ENCODE measurements at regions not wholly inside any gene's neighbourhood (a gene's known extent, or its start where the extent isn't known, plus 50 kb on each side); places are given as distances from the start of the nearest gene placed in this dataset.
"Not testable (repeated sequence)": the region's sequence is repeated elsewhere in the genome, so short reads cannot be mapped to it uniquely, and the experiment has no call there.

DNA sequence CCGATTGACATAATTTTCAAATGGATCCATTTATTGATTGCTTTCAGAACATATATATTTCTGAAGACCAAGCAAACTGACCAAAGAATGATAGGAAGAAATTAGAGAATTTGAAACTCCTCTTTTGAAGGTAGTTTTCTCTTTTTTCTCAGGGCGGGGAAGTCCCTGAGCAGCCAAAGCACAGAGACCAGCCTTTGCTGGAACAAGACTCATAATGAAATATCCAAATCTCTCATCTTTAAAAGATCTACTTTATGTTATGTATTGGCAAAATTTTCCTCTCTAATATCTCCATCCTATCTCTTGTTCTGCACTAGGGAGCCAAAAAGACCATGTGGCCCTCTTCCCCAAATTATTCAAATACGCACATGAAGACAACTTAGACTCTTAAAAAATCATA lies 379.0 kb upstream of the TCF4 start:
- DNase-seq (ENCODE audit: insufficient read length, low spot score) (no peak), FAIRE-seq (no peak)
- TF ChIP-seq PAX5 (IDR thresholded peaks at IDR 0.05; ENCODE audit: insufficient read depth, low read length, severe bottlenecking) (no peak), POLR2A (IDR thresholded peaks at IDR 0.05; ENCODE audit: low read depth, low read length) (no peak), SPI1 (IDR thresholded peaks at IDR 0.05; ENCODE audit: low read depth, low read length) (no peak), TAF1 (IDR thresholded peaks at IDR 0.05; ENCODE audit: low read depth, low read length) (no peak), POU2F2 (IDR thresholded peaks at IDR 0.05; ENCODE audit: low read depth, low read length) (no peak), POLR2AphosphoS5 (IDR thresholded peaks at IDR 0.05; ENCODE audit: low read depth, low read length) (no peak)

DNA sequence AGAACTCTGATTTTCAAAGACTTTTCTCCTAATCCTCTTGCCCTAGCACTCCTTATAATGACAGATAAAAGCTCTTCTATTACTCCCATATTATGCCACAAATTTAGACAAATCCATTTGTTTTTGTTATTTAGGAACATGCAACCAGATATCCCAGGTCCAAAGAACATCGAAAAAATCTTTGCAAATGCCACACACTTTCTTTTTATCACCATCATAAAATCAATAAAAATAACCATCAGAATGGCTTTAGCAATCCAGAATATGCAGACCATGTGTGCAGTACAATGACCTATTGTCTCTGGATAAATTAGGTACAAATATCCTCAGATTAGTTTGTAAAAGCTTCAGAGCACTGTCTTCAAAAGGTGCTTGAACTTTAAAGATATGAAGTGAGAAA lies 376.2 kb upstream of the TCF4 start:
- DNase-seq (ENCODE audit: insufficient read length, low spot score): no peak
- TF ChIP-seq POU2F2 (IDR thresholded peaks at IDR 0.05; ENCODE audit: low read depth, low read length) (no peak), POLR2A (IDR thresholded peaks at IDR 0.05; ENCODE audit: low read depth, low read length) (no peak), POLR2AphosphoS5 (IDR thresholded peaks at IDR 0.05; ENCODE audit: low read depth, low read length) (no peak), PAX5 (IDR thresholded peaks at IDR 0.05; ENCODE audit: insufficient read depth, low read length, severe bottlenecking) (no peak), TAF1 (IDR thresholded peaks at IDR 0.05; ENCODE audit: low read depth, low read length) (no peak), SPI1 (IDR thresholded peaks at IDR 0.05; ENCODE audit: low read depth, low read length) (no peak)
- FAIRE-seq: no peak

DNA sequence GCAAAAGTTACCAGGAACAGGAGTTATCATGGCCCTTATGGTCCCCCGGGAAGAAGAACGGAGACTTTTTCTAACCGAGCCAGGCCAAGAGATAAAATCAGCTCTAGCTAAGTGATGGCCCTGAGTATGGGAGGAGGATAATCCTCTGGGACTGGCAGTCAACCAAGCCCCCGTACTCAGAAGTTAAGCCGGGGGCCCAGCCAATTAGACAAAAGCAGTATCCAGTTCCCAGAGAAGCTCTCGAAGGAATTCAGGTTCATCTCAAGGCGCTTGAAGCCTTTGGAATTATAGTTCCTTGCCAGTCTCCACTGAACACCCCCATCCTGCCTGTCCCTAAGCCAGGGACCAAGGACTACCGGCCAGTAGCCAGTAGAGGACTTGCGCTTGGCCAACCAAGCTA lies 365.3 kb upstream of the TCF4 start:
- DNase-seq (ENCODE audit: insufficient read length, low spot score) (no peak), FAIRE-seq (no peak)
- TF ChIP-seq POU2F2 (IDR thresholded peaks at IDR 0.05; ENCODE audit: low read depth, low read length): no peak
- TF ChIP-seq POLR2AphosphoS5 (IDR thresholded peaks at IDR 0.05; ENCODE audit: low read depth, low read length): no peak
- no peak for TF ChIP-seq PAX5 (IDR thresholded peaks at IDR 0.05; ENCODE audit: insufficient read depth, low read length, severe bottlenecking)
- TF ChIP-seq POLR2A (IDR thresholded peaks at IDR 0.05; ENCODE audit: low read depth, low read length): no peak
- no peak for TF ChIP-seq SPI1 (IDR thresholded peaks at IDR 0.05; ENCODE audit: low read depth, low read length)
- no peak for TF ChIP-seq TAF1 (IDR thresholded peaks at IDR 0.05; ENCODE audit: low read depth, low read length)

DNA sequence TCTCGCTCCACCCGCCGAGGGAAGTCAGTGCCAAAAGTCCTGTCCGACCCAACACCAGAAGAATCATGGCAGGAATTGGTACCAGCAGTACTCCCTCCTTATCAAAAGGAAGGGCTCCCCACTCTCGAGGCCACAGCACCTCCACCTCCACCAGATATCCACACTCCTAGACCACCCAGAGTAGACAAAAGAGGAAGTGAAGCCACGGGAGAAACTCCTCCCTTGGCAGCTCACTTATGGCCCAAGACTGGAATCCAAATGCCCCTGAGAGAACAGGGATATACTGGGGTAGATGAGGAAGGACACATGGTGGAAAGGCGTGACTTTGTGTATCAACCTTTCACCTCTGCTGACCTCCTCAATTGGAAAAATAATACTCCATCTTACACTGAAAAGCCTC lies 363.7 kb upstream of the TCF4 start:
- TF ChIP-seq SPI1 (IDR thresholded peaks at IDR 0.05; ENCODE audit: low read depth, low read length): peak; percentile 36
- DNase-seq (ENCODE audit: insufficient read length, low spot score); FAIRE-seq: not testable (repeated sequence)

DNA sequence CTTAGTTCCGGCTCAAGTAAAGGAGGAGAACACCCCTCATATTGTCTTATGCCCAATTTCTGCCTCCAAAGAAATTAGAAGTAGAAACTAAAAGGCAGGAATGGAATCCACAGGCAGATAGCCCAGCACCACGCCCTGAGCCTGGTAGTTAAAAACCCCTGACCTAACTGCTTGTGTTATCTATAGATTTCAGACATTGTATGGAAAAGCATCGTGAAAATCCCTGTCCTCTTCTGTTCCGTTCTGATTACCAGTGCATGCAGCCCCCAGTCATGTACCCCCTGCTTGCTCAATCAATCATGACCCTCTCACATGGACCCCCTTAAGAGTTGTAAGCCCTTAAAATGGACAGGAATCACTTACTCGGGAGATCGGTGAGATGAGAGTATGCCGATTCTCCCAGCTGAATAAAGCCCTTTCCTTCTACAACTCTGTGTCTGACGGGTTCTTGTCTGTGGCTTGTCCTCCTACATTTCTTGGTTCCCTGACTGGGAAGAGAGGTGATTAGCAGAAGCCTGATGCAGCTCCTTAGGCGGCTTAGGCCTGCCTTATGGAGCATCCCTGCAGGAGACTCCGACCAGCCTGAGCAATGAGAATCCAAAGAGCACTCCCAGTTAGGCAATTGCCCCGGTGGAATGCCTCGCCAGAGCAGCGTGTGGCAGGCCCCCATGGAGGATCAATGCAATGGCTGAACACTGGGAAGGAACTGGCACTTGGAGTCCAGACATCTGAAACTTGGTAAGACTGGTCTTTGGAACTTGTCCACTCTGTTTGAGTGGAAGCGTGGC lies 362.6 kb upstream of the TCF4 start:
- DNase-seq (ENCODE audit: insufficient read length, low spot score) (no peak), FAIRE-seq (no peak)
- no peak for TF ChIP-seq POLR2A (IDR thresholded peaks at IDR 0.05; ENCODE audit: low read depth, low read length)
- TF ChIP-seq POLR2AphosphoS5 (IDR thresholded peaks at IDR 0.05; ENCODE audit: low read depth, low read length): no peak
- no peak for TF ChIP-seq TAF1 (IDR thresholded peaks at IDR 0.05; ENCODE audit: low read depth, low read length)
- TF ChIP-seq PAX5 (IDR thresholded peaks at IDR 0.05; ENCODE audit: insufficient read depth, low read length, severe bottlenecking): no peak
- TF ChIP-seq SPI1 (IDR thresholded peaks at IDR 0.05; ENCODE audit: low read depth, low read length): no peak

DNA sequence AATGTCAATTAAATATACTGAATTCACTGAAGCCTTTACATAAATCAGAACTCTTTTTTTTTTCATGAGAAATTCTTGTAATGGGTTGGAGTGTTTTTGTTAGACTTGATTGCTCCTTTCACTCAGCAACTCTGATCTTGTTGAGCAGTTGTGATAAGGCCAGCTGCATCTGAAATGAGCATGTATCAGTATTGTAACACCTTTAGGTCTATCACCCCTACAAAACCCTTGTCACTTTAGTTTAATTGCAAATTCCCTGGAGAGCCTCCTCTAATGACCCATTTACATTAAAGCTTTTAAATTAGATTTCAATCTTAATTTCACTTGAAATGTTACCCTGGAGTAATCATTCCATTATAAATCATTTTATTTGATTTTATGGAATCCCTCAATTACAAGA lies 346.8 kb upstream of the TCF4 start:
- no peak for FAIRE-seq
- TF ChIP-seq SPI1 (IDR thresholded peaks at IDR 0.05; ENCODE audit: low read depth, low read length) (no peak), TAF1 (IDR thresholded peaks at IDR 0.05; ENCODE audit: low read depth, low read length) (no peak), PAX5 (IDR thresholded peaks at IDR 0.05; ENCODE audit: insufficient read depth, low read length, severe bottlenecking) (no peak), POLR2AphosphoS5 (IDR thresholded peaks at IDR 0.05; ENCODE audit: low read depth, low read length) (no peak)

DNA sequence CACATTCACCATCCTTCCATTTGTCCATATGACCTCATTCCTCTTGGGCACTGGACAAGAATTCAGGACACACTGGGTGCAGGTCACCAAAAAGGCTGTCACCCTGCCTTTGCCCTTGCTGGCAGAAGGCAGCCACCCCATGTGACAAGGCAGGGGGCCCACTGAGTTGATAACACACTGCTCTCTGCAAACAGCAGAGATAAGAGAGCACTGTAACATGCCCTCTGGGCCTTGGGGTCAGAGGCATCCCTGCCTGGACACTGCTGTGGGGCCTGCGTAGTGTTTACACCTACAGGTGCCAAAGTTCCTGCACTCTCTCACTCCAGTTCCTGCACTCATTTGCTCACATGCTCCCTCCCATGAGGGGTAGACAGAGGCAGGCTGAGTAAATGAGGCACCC lies 344.7 kb upstream of the TCF4 start:
- TF ChIP-seq POLR2AphosphoS5 (IDR thresholded peaks at IDR 0.05; ENCODE audit: low read depth, low read length): no peak
- no peak for TF ChIP-seq POLR2A (IDR thresholded peaks at IDR 0.05; ENCODE audit: low read depth, low read length)
- TF ChIP-seq TAF1 (IDR thresholded peaks at IDR 0.05; ENCODE audit: low read depth, low read length): no peak
- no peak for TF ChIP-seq SPI1 (IDR thresholded peaks at IDR 0.05; ENCODE audit: low read depth, low read length)
- TF ChIP-seq PAX5 (IDR thresholded peaks at IDR 0.05; ENCODE audit: insufficient read depth, low read length, severe bottlenecking): no peak
- TF ChIP-seq POU2F2 (IDR thresholded peaks at IDR 0.05; ENCODE audit: low read depth, low read length): no peak
- DNase-seq (ENCODE audit: insufficient read length, low spot score) (no peak), FAIRE-seq (no peak)

More for the DNA sequence above, 346.8 kb upstream of the TCF4 start:
- no peak for DNase-seq (ENCODE audit: insufficient read length, low spot score)

DNA sequence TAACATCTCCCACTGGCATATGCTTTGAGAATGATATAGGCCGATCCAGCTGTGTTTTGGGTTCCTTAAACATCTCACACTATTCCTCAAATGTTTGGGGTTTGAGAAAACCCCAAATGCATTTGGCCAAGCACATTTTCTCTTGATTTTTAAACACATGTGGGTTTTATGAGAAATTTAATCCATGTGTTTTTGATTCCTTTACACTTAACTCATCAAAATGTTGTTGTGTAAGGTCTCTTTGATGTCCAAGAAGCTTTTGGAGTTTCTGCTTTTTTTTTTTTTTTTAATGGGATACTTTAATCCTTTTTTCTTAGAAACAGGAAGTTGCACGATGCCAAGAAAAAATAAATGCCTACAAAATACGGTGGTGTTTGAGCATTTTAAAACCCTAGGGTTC lies 339.8 kb upstream of the TCF4 start:
- FAIRE-seq (no peak), DNase-seq (ENCODE audit: insufficient read length, low spot score) (no peak)
- no peak for TF ChIP-seq POLR2AphosphoS5 (IDR thresholded peaks at IDR 0.05; ENCODE audit: low read depth, low read length)
- TF ChIP-seq SPI1 (IDR thresholded peaks at IDR 0.05; ENCODE audit: low read depth, low read length): no peak
- no peak for TF ChIP-seq TAF1 (IDR thresholded peaks at IDR 0.05; ENCODE audit: low read depth, low read length)
- no peak for TF ChIP-seq PAX5 (IDR thresholded peaks at IDR 0.05; ENCODE audit: insufficient read depth, low read length, severe bottlenecking)
- TF ChIP-seq POU2F2 (IDR thresholded peaks at IDR 0.05; ENCODE audit: low read depth, low read length): no peak
- TF ChIP-seq POLR2A (IDR thresholded peaks at IDR 0.05; ENCODE audit: low read depth, low read length): no peak

DNA sequence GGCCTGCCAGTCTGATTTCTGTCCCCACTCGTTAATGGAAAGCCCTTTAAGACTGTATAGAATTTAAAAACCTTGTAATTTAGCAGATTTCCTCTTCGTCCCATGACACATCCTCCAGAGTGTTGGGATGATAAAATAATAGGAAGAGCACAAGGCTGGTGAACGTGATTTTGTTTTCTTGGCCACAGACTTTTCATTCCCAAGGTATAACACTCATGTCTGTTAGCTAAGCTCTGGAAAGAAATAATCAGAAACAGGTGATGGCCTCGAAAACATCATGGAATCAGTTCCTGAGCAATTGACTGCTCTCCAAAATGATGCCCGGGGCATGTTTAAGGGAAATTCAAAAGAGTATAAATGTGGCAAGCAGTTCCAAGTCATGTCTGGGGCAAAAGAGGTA lies 337.8 kb upstream of the TCF4 start:
- FAIRE-seq (no peak), DNase-seq (ENCODE audit: insufficient read length, low spot score) (no peak)
- TF ChIP-seq POU2F2 (IDR thresholded peaks at IDR 0.05; ENCODE audit: low read depth, low read length) (no peak), PAX5 (IDR thresholded peaks at IDR 0.05; ENCODE audit: insufficient read depth, low read length, severe bottlenecking) (no peak), SPI1 (IDR thresholded peaks at IDR 0.05; ENCODE audit: low read depth, low read length) (no peak), TAF1 (IDR thresholded peaks at IDR 0.05; ENCODE audit: low read depth, low read length) (no peak), POLR2AphosphoS5 (IDR thresholded peaks at IDR 0.05; ENCODE audit: low read depth, low read length) (no peak)

DNA sequence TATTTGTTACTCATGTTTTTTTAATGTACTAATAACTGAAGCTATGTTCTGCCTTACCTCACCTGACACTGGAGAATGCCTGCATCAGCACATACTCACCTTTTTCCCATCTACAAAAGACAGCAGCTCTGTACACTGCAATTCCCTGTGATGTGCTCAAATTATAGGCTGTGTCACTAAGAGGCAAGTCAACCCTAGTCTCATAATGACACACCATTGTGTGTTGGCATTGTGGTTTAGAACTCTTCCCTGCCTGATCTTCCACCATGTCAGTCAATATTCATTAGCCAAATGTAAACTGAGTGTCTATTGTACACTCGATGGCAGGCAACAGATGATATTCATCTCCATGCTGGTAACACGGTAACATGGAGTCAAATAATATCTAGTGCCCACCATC lies 332.1 kb upstream of the TCF4 start:
- TF ChIP-seq POU2F2 (IDR thresholded peaks at IDR 0.05; ENCODE audit: low read depth, low read length): no peak
- TF ChIP-seq SPI1 (IDR thresholded peaks at IDR 0.05; ENCODE audit: low read depth, low read length): no peak
- TF ChIP-seq POLR2AphosphoS5 (IDR thresholded peaks at IDR 0.05; ENCODE audit: low read depth, low read length): no peak
- TF ChIP-seq PAX5 (IDR thresholded peaks at IDR 0.05; ENCODE audit: insufficient read depth, low read length, severe bottlenecking): no peak
- no peak for TF ChIP-seq TAF1 (IDR thresholded peaks at IDR 0.05; ENCODE audit: low read depth, low read length)
- no peak for TF ChIP-seq POLR2A (IDR thresholded peaks at IDR 0.05; ENCODE audit: low read depth, low read length)
- DNase-seq (ENCODE audit: insufficient read length, low spot score) (no peak), FAIRE-seq (no peak)

All from GM12891 (cell line).